LNCaP clone FGC (cell line): ENCODE measurements at regions not wholly inside any gene's neighbourhood (a gene's known extent, or its start where the extent isn't known, plus 50 kb on each side); places are given as distances from the start of the nearest gene placed in this dataset.
A peak's percentile ranks its signal among the peaks of the same experiment; 100 is the strongest.

Source experiments
- DNase-seq: peaks from one replicate; pipeline ENCODE4 v3.0.0-alpha.2; 2011; ENCODE audit warnings: low read depth
- H3K4me3 ChIP-seq: 2 replicates; pipeline ENCODE4 v1.5.1; 2011; ENCODE audit warnings: mild to moderate bottlenecking, low read depth, low read length, control low read depth
- CTCF ChIP-seq: IDR thresholded peaks from 2 replicates; pipeline ENCODE4 v1.5.1; 2012; ENCODE audit warnings: mild to moderate bottlenecking; ENCODE audit not compliant: control insufficient read depth, insufficient read depth; ENCODE audit errors: extremely low read depth

GRCh38 chr6:30396833-30397479, 52.0 kb downstream of the RPP21 start:
- DNase-seq = peak; percentile 15
- H3K4me3 ChIP-seq = no peak overlapping the region
- peak; percentile 92 for TF ChIP-seq CTCF

GRCh38 chr6:30397697-30398096, 52.7 kb downstream of the RPP21 start:
- no peak for DNase-seq
- TF ChIP-seq CTCF = no peak

DNA sequence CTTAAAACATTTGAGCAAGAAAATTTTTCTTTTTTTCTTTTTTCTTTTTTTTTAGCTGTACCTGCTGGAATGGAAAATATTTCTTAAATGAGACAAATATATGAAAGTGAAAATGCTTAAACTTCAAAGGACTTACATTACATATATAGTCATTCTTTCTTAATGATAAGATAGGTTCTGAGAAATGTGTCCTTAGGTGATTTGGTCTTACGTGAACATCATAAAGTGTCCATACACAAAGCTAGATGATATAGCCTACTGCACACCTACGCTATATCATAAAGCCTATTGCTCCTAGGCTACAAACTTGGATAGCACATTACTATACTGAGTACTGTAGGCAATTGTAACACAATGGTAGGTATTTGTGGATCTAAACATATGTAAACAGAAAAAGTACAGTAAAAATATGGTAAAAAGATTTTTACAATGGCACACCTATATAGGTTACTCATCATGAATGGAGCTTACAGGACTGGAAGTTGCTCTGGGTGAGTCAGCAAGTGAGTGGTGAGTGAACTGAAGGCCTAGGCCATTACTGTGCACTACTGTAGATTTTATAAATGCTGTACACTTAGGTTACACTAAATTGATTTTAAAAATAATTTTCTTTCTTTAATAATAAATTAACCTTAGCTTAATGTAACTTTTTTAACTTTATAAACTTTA, 54.6 kb downstream of the RPP21 start:
- H3K4me3 ChIP-seq = no peak overlapping the region
- TF ChIP-seq CTCF = no peak
- no peak for DNase-seq

More at GRCh38 chr6:30397697-30398096, 52.7 kb downstream of the RPP21 start:
- no peak overlapping the region for H3K4me3 ChIP-seq

DNA sequence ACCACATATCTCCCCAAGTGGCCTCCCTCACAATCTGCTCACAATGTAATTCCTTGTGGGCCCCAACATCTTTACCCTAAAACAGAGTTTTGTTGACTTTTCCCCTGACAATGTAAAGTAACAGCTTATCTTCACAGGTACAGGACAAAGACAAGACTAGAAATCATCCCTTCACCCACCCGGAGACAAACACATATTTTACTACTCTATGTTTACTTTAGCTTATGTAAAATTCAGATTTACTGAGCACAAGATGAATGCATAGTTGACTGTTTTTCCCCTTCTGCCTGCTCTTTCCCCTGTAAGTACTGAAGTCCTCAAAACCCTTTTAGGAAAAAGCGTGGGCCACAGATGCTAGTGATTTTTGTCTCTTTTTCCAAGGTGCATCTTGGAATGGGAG, 61.0 kb downstream of the RPP21 start:
- DNase-seq = no peak
- no peak for TF ChIP-seq CTCF
- H3K4me3 ChIP-seq = no peak overlapping the region

DNA sequence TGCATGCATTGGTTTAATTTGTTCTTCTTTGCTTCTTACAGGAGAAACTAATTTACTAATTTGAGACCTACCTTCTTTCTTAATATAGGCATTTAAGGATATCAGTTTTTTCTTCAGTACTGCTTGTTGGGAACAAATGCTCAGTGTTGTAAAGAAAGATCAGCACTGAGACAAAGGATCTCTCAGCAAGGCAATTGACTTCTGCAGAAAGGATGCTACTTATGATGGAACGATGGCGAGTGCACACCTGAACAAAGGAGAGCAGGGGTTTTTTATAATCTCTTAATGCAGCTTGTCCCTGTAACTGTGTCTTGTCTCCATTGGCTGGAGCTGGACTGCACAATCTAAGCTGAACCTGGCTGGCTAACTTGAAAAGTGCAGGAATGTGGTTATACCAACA, 64.2 kb downstream of the RPP21 start:
- no peak for TF ChIP-seq CTCF
- DNase-seq = no peak
- H3K4me3 ChIP-seq = no peak overlapping the region

- TF ChIP-seq CTCF = peak; percentile 82
- no peak overlapping the region for H3K4me3 ChIP-seq
- DNase-seq = no peak
Measured at GRCh38 chr6:30411515-30412207, 66.7 kb downstream of the RPP21 start.
